ENCODE measurements at regions not wholly inside any gene's neighbourhood (a gene's known extent, or its start where the extent isn't known, plus 50 kb on each side); places are given as distances from the start of the nearest gene placed in this dataset.
"Not testable (repeated sequence)": the region's sequence is repeated elsewhere in the genome, so short reads cannot be mapped to it uniquely, and the experiment has no call there.

DNA sequence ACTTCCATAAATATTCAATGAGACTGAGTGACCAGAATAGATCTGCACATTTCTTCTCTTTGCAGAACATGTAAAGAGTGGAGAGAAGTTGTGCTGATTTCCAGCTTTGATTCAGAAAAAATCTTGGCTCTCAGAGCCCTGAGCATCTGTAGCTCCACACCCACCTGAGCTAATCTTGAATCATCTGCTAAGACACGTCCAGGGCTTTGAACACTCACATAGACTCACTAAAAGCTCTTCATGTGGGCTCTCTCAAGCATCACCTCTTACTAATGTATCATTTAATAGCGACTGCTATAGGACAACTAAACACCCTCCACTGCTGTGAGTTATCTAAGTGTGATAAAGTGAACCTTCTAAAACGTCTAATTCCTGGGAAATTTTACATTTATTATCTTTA is 147.7 kb upstream of the GRIA3 start:
- no peak for DNase-seq

DNA sequence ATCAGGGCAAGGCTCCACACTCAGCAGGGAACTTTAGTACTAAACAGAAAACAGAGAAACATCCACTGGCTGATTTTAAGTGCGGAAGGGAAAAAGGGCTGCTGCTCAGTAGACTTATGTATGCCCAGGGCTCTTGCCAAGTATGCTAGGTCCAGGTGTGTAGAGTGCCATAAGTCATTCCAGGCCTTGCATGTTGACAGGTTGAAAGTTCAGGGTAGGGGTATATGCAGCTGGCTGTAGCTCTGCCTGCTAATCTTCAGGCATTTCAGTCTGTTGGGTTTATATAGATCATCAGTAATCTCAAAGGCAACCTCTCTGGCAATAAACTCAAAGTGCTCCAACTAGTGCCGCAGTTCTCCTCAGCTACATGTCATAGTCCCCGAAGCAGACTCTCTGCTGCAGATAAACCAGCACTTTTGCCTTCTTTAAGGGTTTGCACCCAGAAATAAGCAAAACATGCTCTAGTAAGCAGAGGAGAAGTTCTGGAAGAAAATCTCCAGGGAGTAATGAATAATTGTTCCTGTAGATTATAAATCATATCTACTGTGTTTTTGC is 134.9 kb upstream of the GRIA3 start:
- DNase-seq: no peak

DNA sequence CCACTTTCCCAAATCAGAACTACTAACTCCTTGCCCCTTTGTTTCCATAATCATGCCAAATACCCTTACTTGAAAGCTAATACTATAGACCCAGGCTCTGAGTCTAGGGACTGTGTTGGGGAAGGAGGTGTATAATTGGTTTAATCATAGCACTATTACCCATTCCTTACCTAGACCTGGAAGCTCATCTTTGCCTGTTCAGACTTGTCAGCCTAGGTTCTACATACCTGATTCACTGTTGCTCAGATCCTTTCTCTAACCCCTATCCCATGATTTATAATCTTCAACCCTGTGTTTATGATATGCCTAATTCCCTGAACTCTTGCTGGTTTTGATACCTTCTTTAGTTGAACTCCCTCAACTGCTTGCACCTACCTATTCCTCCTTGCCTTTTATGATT is 123.1 kb upstream of the GRIA3 start:
- no peak for DNase-seq

DNA sequence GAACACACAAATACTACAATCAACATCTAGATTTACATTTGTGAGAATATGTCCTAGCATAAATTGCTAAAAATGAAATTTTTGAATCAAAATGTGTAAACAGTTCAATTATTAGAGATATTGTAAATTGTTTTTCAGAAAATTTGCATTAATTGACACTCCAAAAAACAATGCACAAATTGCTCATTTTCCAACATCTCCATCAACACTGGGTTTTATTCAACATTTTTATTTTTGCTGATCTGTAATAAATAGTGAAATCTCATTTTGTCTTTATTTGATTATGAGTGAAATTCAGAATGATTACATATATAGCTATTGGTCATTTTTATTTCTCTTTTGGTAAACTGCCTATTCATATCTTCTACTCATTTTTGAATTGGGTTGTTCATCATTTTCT is 120.0 kb upstream of the GRIA3 start:
- DNase-seq: no peak

DNA sequence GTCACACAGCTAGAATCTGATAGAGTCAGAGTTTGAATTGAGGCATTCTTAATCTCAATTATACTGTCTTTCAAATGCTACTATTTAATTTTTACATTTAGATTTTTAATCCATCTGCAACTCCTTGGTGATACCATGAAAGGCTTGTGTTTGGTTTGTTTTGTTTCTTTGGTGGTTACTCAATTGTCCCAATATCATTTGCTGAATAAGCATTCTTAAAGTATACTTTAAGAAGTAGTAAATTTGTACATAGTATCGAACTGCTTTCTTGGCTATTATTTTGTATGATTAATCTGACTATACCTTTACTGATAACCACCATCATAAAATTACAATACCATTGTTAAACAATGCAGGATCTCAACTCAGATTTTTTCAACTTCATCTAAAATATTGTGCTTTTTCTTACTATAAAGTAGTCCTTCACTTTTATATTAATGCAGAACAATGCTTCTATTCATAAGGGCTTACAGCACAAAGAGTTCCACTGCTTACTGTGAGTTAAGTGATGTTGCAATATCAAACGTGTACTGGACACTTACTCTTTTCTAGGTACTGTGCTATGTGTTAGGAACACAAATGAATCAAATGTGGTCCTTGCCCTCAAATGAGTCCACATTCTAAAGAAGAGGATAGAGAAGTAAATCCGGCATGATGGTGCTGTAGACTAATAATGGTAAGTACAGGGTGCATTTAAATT is 111.2 kb upstream of the GRIA3 start:
- DNase-seq: no peak

DNA sequence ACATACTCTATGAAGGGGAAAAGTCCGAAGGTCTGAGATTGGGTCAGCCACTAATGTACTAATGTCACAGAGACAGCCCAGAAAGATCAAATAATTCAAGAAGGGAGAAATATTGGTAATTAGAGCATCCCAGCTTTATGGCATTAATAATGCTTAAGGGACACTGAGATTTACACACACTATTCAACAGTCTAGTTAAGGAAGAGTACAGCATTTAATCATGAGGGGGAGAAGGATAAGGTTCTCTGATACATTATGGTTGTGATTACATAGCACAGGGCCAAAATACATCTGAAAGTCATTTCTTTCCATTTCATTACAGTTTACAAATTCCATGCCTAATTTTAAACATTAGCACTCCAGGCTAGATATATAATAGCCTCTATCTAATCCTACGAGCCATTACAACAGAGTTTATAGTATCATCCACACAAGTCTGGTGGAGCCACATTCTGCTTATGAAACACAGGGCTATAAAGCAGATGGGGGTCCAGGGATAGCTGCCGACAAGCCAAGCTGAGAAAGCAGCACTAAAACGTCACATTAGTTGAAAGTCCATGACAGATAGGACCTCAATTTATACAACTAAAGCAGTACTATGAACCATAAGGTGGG is 108.0 kb upstream of the GRIA3 start:
- DNase-seq: no peak

DNA sequence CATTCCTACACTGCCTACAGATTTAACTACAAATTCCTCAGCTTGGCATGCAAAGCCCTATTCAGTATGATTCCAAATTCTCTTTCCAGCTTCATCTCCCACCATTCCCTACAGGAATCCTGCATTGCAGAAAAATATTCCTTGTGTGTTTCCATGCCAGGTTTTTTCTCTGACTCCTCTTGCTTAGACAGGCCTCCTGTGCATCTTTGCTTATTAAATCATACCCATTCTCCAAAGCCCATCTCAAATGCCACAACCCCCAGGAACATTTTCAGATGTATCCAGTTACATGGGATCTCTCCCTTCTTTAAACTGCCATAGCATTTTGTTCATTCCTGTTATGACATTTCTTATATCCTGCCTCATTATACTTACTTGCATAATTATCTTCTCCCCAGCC is 106.4 kb upstream of the GRIA3 start:
- DNase-seq: no peak

DNA sequence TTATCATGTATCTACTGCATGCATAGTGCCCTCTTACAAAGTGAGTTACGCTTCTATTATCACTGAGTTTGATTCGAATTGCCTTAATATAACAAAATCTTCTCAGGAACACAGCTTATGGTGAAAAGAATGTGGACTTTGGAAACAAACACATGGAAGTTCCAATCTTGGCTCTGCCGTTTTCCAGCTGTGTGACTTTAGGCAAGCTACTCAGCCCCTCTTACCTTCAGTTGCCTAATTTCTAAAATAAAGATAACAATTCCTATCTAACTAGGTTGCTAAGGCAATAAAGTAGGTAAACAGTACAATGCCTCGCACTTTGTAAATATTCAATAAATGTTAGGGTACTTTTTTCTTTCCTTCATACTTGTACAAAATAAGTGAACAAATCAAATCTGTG is 104.0 kb upstream of the GRIA3 start:
- DNase-seq: no peak

DNA sequence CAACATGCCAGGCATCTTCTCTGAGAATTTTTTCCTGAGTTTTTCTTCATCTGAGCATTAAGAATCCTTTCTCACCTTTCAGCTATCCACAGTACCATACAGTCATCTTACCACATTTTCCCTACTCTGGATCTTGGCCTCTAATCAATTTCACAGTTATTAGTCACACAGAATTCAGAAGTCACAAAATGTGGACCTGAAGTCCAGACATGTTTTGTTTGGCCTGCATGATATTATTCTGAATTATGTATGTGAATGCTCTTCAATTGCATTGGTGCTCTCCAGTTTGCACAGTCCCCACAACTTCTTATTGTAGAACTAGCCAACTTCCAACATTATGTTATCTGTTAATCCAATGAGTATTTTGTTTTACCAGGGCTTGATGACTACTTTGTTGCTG is 102.3 kb upstream of the GRIA3 start:
- no peak for DNase-seq

DNA sequence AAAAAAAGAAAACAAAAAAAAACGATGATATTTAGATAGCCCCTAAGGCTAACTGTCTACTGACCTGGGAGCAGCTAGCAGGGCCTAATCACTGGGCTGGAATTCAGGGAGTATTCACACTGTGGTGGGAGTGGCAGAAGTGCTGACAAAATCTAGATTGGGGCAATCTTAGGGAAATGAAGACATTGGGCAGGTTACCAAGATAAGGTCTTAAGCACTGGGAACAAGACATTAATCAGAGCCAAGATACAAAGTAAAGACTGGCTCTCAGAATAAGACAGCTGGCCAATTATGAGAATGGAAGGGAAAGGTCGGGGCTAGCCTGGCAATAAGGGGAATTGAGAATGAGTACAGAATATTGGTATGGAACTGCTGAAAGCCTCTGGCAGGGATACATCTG is 100.2 kb upstream of the GRIA3 start:
- no peak for DNase-seq

DNA sequence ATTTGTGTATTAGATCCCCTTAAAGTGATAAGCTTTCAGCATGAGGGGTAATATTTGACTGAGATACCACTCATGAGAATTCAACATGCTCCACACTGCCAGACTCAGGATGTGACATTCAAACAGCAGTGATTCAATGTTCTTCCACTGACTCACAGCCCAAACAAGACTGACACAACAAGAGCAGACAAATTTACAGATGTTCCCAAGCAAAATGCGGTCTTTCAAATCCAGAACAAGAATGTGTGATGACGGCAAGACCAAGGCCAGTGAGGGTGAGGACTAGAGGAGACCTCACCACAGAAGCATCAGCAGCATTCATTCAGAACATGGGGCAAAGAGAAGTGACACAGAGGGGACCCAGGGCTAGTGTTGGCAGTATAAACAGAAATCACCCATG is 99.3 kb upstream of the GRIA3 start:
- no peak for DNase-seq

DNA sequence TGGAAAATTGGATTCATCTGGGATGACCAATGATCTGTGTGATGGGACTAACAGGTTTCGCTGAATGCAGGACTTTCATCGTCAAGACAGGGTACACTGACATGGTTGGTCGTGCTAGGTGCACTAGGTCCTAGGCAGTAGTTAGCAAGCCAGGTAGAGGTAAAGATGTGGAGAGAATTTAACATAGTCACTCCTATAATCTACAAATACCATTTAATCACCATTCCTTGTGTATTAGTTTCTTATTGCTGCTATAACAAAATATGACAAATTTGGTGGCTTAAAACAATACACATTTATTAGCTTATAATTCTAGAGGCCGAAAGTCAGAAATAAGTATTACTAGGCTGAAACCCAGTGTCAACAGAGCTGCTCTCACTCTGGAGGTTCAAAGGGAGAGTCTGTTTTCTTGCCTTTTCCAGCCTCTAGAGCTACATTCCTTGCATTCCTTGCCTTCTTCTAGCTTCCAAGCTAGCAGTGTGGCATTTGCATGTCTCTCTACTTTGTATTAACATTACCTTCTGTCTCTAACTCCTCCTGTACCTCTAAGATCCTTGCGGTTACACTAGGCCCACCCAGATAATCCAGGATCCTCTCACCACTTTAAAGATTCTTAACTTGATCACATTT is 98.7 kb upstream of the GRIA3 start:
- no peak for DNase-seq

DNA sequence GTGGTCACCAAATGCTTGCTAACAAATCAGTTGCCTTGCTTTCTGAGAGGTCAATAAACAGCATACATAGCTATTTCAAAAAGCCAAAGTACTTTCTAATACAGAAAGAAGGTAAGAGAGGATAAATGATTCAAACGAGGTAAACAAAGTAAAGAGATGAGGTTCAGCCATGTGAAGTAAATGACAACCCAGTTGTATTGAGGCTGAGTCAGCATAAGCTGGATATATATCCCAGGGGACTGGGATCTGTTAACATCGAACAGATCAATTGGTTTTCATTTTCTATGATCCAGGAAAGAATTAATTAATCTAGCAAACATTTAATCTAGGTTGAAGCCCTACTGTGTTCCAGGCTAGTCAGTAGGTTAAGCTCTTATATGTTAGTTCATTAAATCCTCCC is 97.3 kb upstream of the GRIA3 start:
- no peak for DNase-seq

DNA sequence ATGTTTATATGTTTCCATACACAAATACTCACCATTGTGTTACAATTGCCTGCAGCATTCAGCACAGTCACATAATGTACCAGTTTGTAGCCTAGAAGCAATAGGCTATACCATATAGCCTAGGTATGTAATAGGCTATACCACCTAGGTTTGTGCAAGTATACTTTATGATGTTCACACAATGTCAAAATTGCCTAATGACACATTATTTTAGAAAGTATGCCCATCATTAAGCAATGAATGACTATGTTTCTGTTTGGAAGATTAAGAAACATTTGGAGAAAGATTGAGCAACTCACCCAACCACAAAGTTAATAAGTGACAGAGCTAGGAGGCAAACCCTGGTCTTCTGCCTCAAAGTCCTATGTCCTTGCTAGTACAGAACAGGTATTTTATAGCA is 96.8 kb upstream of the GRIA3 start:
- no peak for DNase-seq

DNA sequence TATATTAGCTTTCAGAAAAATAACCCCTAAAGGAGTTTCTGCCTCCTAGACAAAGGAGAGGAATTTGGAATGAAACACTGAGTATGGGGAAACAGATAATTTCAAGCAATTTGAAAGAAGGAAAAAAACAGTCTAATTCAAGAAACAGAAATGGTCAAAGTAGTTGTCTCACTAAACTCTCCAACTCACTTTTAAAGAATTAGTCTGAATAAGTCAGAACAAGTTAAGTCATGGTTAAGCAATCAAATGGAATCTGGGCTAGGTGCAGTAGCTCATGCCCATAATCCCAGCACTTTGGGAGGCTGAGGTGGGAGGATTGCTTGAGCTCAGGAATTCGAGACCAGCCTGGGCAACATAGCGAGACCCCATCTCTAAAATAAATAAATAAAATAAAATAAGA is 95.7 kb upstream of the GRIA3 start:
- no peak for DNase-seq

DNA sequence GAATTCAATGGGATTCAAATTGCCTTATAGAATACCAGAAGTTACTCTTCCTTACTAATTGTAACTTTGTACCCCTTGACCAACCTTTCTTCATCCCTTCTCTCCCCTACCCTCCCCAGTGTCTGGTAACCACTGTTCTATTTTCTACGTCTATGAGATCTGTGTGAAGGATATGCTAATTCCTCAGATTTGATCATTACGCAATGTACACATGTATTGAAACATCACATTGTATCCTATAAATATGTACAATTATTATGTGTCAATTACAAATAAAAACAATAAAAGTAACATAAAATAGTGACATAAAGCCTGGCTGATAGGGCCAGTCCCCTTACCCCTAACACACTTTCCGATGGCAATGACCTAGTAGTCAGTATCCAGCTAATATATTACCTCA is 95.1 kb upstream of the GRIA3 start:
- no peak for DNase-seq

DNA sequence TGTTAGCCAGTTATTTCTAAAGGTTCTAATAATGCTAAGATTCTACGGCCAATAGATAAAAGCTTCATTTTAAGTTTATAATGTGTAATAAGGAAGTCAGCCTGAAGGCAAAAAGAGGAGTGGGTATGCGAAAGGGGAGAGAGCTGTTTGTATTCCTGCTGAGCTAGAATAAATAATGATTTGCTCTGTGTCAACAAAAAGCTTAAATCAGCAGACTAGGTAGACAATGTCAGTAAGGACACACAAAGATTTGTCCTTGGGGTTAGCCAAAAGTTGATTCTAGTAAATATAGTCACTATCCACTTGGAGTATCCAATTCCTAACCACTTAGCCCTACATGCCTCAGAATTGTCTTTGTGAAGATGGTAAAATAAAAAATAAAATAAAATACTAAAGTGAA is 90.3 kb upstream of the GRIA3 start:
- no peak for DNase-seq

DNA sequence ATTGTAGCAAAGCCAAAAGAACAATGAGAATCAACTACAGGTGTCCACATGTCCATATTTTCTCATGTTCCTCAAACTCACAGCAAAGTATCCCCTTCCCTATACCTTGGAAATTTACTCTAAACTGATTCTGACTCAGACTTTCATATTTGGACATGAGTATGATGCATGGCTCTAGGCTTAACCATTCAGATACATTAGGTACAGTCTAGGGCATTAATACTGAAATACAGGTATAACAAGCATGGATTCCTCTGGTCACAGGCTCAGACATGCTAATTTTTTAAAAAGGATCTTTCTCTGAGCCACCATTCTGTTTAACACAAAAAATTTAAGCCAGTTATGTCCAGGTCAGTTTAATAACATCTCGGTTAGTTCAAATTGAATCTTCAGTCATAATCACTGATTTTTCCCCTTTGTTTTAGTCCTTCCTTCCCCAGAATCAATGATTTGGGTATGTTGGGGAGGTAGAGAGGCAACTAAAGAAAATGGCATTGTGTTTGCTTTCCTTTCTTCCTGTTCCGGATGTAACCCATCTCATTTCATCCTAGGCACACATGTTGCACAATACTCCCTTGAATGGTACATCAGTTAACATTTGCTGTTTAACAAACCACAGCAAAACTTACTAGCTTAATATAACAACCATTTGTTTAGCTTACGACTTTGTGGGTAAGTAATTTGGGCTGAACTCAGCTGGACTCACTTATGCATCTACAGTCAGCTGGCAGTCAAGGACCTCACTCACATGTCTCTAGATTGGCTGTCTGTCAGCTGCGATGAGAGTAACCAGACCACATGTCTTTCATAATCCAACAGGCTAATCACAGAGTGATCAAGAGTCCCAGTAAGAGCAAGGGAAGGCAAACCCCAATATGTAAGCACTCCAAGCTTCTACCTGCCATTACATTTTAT is 75.3 kb upstream of the GRIA3 start:
- no peak for DNase-seq

DNA sequence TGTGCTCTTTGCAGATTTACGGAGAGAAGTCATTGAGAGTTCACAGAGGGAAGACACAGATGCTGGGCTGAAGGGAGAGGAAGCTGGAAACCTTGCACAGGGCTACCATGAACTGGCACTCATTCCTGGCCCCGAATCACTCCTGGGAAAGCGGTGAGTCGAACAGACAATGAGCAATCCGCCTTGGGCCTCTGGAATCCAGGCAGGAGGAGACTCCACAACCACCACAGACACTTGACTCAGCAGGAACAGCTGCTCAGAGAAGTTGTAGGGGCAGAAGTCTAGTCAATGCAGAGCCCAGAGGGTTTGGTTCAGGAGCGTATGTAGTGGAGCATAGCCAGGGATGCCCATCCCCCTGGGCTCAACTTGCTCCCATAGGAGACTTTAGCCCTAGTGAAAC is 62.8 kb upstream of the GRIA3 start:
- no peak for DNase-seq

DNA sequence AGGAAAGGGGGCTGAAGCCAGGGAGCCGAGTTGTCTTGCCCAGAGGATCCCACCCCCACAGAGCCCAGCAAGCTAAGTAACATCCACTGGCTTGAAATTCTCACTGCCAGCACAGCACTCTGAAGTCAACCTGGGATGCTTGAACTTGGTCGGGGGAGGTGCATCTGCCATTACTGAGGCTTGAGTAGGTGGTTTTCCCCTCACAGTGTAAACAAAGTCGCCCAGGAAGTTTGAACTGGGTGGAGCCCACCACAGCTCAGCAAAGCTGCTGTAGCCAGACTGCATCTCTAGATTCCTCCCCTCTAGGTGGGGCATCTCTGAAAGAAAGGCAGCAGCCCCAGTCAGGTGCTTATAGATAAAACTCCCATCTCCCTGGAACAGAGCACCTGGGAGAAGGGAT is 54.3 kb upstream of the GRIA3 start:
- DNase-seq: not testable (repeated sequence)
